OCI-LY3 (cell line): ENCODE measurements at regions not wholly inside any gene's neighbourhood (a gene's known extent, or its start where the extent isn't known, plus 50 kb on each side); places are given as distances from the start of the nearest gene placed in this dataset.
A peak's percentile ranks its signal among the peaks of the same experiment; 100 is the strongest.

ENCODE experiments used
- H2AFZ ChIP-seq: fragments of 200-600, 300-600 bp; shearing (Covaris generic); 2 replicates; pipeline ENCODE4 v1.6.0; 2014; ENCODE audit warnings: antibody characterized with exemption, low read depth, low read length
- H3K27ac ChIP-seq: fragments of 200-600, 300-600 bp; sonication (generic); 2 replicates; pipeline ENCODE4 v1.5.1; 2014; ENCODE audit warnings: mild to moderate bottlenecking, low read length, moderate library complexity, mixed read lengths
- H3K27me3 ChIP-seq: fragments of 200-600, 300-600 bp; sonication (generic); 2 replicates; pipeline ENCODE4 v1.6.1; 2014; ENCODE audit warnings: low read depth, low read length, mixed read lengths
- H3K36me3 ChIP-seq: fragments of 200-600, 300-600 bp; sonication (generic); replicated peaks from 2 replicates; pipeline ENCODE3; 2014; ENCODE audit warnings: low read depth, low read length, mixed read lengths
- H3K4me1 ChIP-seq: fragments of 300-600, 200-600 bp; sonication (generic); 2 replicates; pipeline ENCODE4 v1.6.1; 2014; ENCODE audit warnings: low read length, mixed read lengths
- H3K4me2 ChIP-seq: fragments of 200-600, 300-600 bp; sonication (generic); 2 replicates; pipeline ENCODE4 v1.6.1; 2014; ENCODE audit warnings: low read length, mixed read lengths
- H3K4me3 ChIP-seq: fragments of 300-600, 200-600 bp; sonication (generic); 2 replicates; pipeline ENCODE4 v1.5.1; 2014; ENCODE audit warnings: antibody characterized with exemption, mild to moderate bottlenecking, low read length, moderate library complexity
- H3K79me2 ChIP-seq: fragments of 300-600, 200-600 bp; shearing (Covaris generic); 2 replicates; pipeline ENCODE4 v1.6.1; 2014; ENCODE audit warnings: mild to moderate bottlenecking, low read length, mixed read lengths
- H3K9ac ChIP-seq: fragments of 300-600, 200-600 bp; shearing (Covaris generic); 2 replicates; pipeline ENCODE4 v1.6.0; 2014; ENCODE audit warnings: mild to moderate bottlenecking, low read length, moderate library complexity
- H3K9me3 ChIP-seq: fragments of 200-600, 300-600 bp; shearing (Covaris generic); 2 replicates; pipeline ENCODE4 v1.6.1; 2014; ENCODE audit warnings: low read length, mixed read lengths; ENCODE audit not compliant: insufficient read depth
- H4K20me1 ChIP-seq: fragments of 200-600, 300-600 bp; sonication (generic); 2 replicates; pipeline ENCODE4 v1.6.1; 2016; ENCODE audit warnings: low read length, mixed read lengths; ENCODE audit not compliant: insufficient read depth
- CTCF ChIP-seq: fragments of 200-600, 300-600 bp; sonication (generic); IDR thresholded peaks from 2 replicates; pipeline ENCODE4 v1.5.1; 2014; ENCODE audit warnings: antibody characterized with exemption, low read length, low read depth
- EZH2phosphoT487 ChIP-seq: fragments of 200-600 bp; shearing (Covaris generic); IDR thresholded peaks from 2 replicates; pipeline ENCODE4 v1.6.1; 2018; ENCODE audit warnings: antibody characterized with exemption, mixed run types, low read depth

- Histone ChIP-seq H3K9me3 (no peaks in the 10 kb centered on the region), H3K27me3 (no peaks in the 10 kb centered on the region), H3K79me2 (no peaks in the 10 kb centered on the region), H3K9ac (no peak overlapping the region), H3K4me3 (no peak overlapping the region), H3K4me2 (no peak overlapping the region), H2AFZ (no peak overlapping the region), H3K4me1 (no peaks in the 10 kb centered on the region), H3K27ac (no peak overlapping the region), H3K36me3 (no peaks in the 10 kb centered on the region), H4K20me1 (no peaks in the 10 kb centered on the region)
- no peak for TF ChIP-seq CTCF
- TF ChIP-seq EZH2phosphoT487, result no peak
These were observed 1407.4 kb upstream of the ZEB2 start for GRCh38 chr2:145927131-145927950.

- Histone ChIP-seq H3K27me3 (no peaks in the 10 kb centered on the region), H3K4me3 (no peak overlapping the region), H4K20me1 (no peaks in the 10 kb centered on the region), H3K4me1 (no peaks in the 10 kb centered on the region), H3K4me2 (no peak overlapping the region), H3K79me2 (no peaks in the 10 kb centered on the region), H3K9me3 (no peaks in the 10 kb centered on the region), H2AFZ (no peak overlapping the region), H3K27ac (no peak overlapping the region), H3K9ac (no peak overlapping the region), H3K36me3 (no peaks in the 10 kb centered on the region)
- no peak for TF ChIP-seq CTCF
- no peak for TF ChIP-seq EZH2phosphoT487
These were observed 1405.7 kb upstream of the ZEB2 start for GRCh38 chr2:145925591-145925990.

- Histone ChIP-seq H3K9ac (no peak overlapping the region), H3K36me3 (no peaks in the 10 kb centered on the region), H3K9me3 (no peaks in the 10 kb centered on the region), H2AFZ (0 out of 2 replicates have a peak overlapping the region, but pooled peaks have one; percentile 38), H3K4me1 (peaks cover 21% of the 10 kb centered on the region), H3K4me2 (peak overlapping the region; percentile 38), H4K20me1 (no peaks in the 10 kb centered on the region), H3K4me3 (peak overlapping the region; percentile 23; the same call in 1 of the 2 replicates), H3K27me3 (no peaks in the 10 kb centered on the region), H3K79me2 (no peaks in the 10 kb centered on the region), H3K27ac (no peak overlapping the region)
- no peak for TF ChIP-seq EZH2phosphoT487
- TF ChIP-seq CTCF, result peak; percentile 57
These were observed 1399.6 kb upstream of the ZEB2 start for GRCh38 chr2:145919477-145919876.

- peak overlapping the region; percentile 38; the same call in 1 of the 2 replicates for H3K4me2 ChIP-seq
- H3K4me1 ChIP-seq, result peaks cover 21% of the 10 kb centered on the region
- H3K9me3 ChIP-seq, result no peaks in the 10 kb centered on the region
- H4K20me1 ChIP-seq, result no peaks in the 10 kb centered on the region
- no peak overlapping the region for H3K27ac ChIP-seq
- TF ChIP-seq EZH2phosphoT487 (no peak), CTCF (no peak)
- H3K4me3 ChIP-seq, result no peak overlapping the region
- no peaks in the 10 kb centered on the region for H3K27me3 ChIP-seq
- H2AFZ ChIP-seq, result 0 out of 2 replicates have a peak overlapping the region, but pooled peaks have one; percentile 38
- no peak overlapping the region for H3K9ac ChIP-seq
- no peaks in the 10 kb centered on the region for H3K36me3 ChIP-seq
- H3K79me2 ChIP-seq, result no peaks in the 10 kb centered on the region
These were observed 1399.0 kb upstream of the ZEB2 start for GRCh38 chr2:145918951-145919350.
